Tibial nerve (tissue), 3 donors: ENCODE measurements at regions not wholly inside any gene's neighbourhood (a gene's known extent, or its start where the extent isn't known, plus 50 kb on each side); places are given as distances from the start of the nearest gene placed in this dataset.

Experiments used
- CTCF ChIP-seq, 5 experiments: fragments of 200-600 bp in 3 of 5; fragments of 450-650 bp in 2 of 5; sonication (generic) in 3 of 5; IDR thresholded peaks; one replicate each; pipeline ENCODE4 v1.5.1; 2016 to 2019; ENCODE audit warnings: antibody characterized with exemption in 5 of 5, mild to moderate bottlenecking in 3 of 5, moderate library complexity in 2 of 5
- POLR2A ChIP-seq, 2 donors: fragments of 450-650 bp; IDR thresholded peaks; one replicate each; pipeline ENCODE4 v1.6.1; 2017; ENCODE audit warnings: antibody characterized with exemption in 2 of 2, mild to moderate bottlenecking in 2 of 2, moderate library complexity in 2 of 2

GRCh38 chr4:15260758-15261157 lies 167.1 kb upstream of the C1QTNF7 start:
- no peak for TF ChIP-seq CTCF (IDR thresholded peaks at IDR 0.05)
- no peak for TF ChIP-seq POLR2A (IDR thresholded peaks at IDR 0.05)
